Right ventricle myocardium inferior (tissue), 1 donor: ENCODE measurements at regions not wholly inside any gene's neighbourhood (a gene's known extent, or its start where the extent isn't known, plus 50 kb on each side); places are given as distances from the start of the nearest gene placed in this dataset.

Source experiments
- ATAC-seq: fragments of 200-7000 bp; cut with Tn5 transposase; one replicate; pipeline ENCODE4 v1.9.1; 2020; ENCODE audit warnings: mild to moderate bottlenecking, moderate library complexity
- DNase-seq: peaks from one replicate; pipeline ENCODE4 v3.0.0; 2021; ENCODE audit errors: missing footprints
- intact Hi-C: fragments of 100-400 bp; cut with DNase I; formaldehyde crosslinking; loops from one replicate; pipeline ENCODE4 v1.11.0; 2022
- donor health status: DM: no; HTN: yes; CAD: no; lungs with severe emphysema.

GRCh38 chr14:96617635-96618034 lies 115.5 kb downstream of the PAPOLA start:
- intact Hi-C loops: no loop called here
- no peak for DNase-seq
- no peak for ATAC-seq

- intact Hi-C loops: no loop called here
- no peak for DNase-seq
- ATAC-seq: no peak
Measured at GRCh38 chr14:96622926-96623325, 120.7 kb downstream of the PAPOLA start.

GRCh38 chr14:96623676-96624484 lies 121.7 kb downstream of the PAPOLA start:
- no peak for DNase-seq
- intact Hi-C loops: no loop called here
- no peak for ATAC-seq

- DNase-seq (no peak), ATAC-seq (peak; percentile 24)
- intact Hi-C loops: no loop called here
Measured at GRCh38 chr14:96624661-96625425, 122.7 kb downstream of the PAPOLA start.

- intact Hi-C loops: no loop called here
- no peak for ATAC-seq
- no peak for DNase-seq
Measured at GRCh38 chr14:96625426-96625985, 123.3 kb downstream of the PAPOLA start.

- DNase-seq: no peak
- intact Hi-C loops: no loop called here
- ATAC-seq: no peak
Measured at GRCh38 chr14:96626121-96626768, 124.1 kb downstream of the PAPOLA start.

GRCh38 chr14:96626916-96627315 lies 124.7 kb downstream of the PAPOLA start:
- ATAC-seq (no peak), DNase-seq (no peak)
- intact Hi-C loops: no loop called here

GRCh38 chr14:96627386-96627785 lies 125.2 kb downstream of the PAPOLA start:
- ATAC-seq (no peak), DNase-seq (no peak)
- intact Hi-C loops: no loop called here

GRCh38 chr14:96627811-96628775 lies 125.9 kb downstream of the PAPOLA start:
- no peak for ATAC-seq
- no peak for DNase-seq
- intact Hi-C loops: no loop called here

- ATAC-seq (no peak), DNase-seq (no peak)
- intact Hi-C loops: no loop called here
Measured at GRCh38 chr14:96629082-96629481, 126.9 kb downstream of the PAPOLA start.

GRCh38 chr14:96629558-96630222 lies 127.5 kb downstream of the PAPOLA start:
- no peak for ATAC-seq
- no peak for DNase-seq
- intact Hi-C loops: no loop called here

- intact Hi-C loops: no loop called here
- no peak for ATAC-seq
- DNase-seq: no peak
Measured at GRCh38 chr14:96630281-96630680, 128.1 kb downstream of the PAPOLA start.

GRCh38 chr14:96631030-96631429 lies 128.8 kb downstream of the PAPOLA start:
- ATAC-seq (no peak), DNase-seq (no peak)
- intact Hi-C loops: no loop called here

- DNase-seq: no peak
- intact Hi-C loops: no loop called here
- no peak for ATAC-seq
Measured at GRCh38 chr14:96631621-96632362, 129.6 kb downstream of the PAPOLA start.

GRCh38 chr14:96632363-96632758 lies 130.2 kb downstream of the PAPOLA start:
- intact Hi-C loops: no loop called here
- no peak for DNase-seq
- ATAC-seq: no peak

- intact Hi-C loops: no loop called here
- DNase-seq (no peak), ATAC-seq (no peak)
Measured at GRCh38 chr14:96633096-96633495, 130.9 kb downstream of the PAPOLA start.

- DNase-seq (no peak), ATAC-seq (no peak)
- intact Hi-C loops: no loop called here
Measured at GRCh38 chr14:96634481-96634880, 132.3 kb downstream of the PAPOLA start.
